Keratinocyte (primary cell): ENCODE measurements at regions not wholly inside any gene's neighbourhood (a gene's known extent, or its start where the extent isn't known, plus 50 kb on each side); places are given as distances from the start of the nearest gene placed in this dataset.

Experiments used
- DNase-seq: peaks from one replicate; pipeline ENCODE4 v3.0.0-alpha.2; 2011; ENCODE audit warnings: low read depth, missing footprints, low spot score
- FAIRE-seq: peaks from 2 replicates; lab custom pipeline; 2011; peaks lifted over from hg19 to GRCh38; lab: Jason Lieb, UNC
- H2AFZ ChIP-seq: 2 replicates; pipeline ENCODE4 v1.6.0; 2012; ENCODE audit warnings: low read length, control low read depth, inconsistent platforms; ENCODE audit not compliant: control insufficient read depth
- H3K27ac ChIP-seq: 2 replicates; pipeline ENCODE4 v1.5.1; 2011; ENCODE audit warnings: low read length; ENCODE audit not compliant: control insufficient read depth, insufficient read depth
- H3K27me3 ChIP-seq: 3 replicates; pipeline ENCODE4 v1.6.0; 2011; ENCODE audit warnings: low read length; ENCODE audit not compliant: control insufficient read depth, insufficient read depth; ENCODE audit errors: extremely low read depth
- H3K36me3 ChIP-seq, 2 experiments: 2 replicates in 1 of 2; 3 replicates in 1 of 2; pipeline ENCODE4 v1.5.1; 2011; ENCODE audit warnings: low read length in 2 of 2, mild to moderate bottlenecking in 1 of 2; ENCODE audit not compliant: control insufficient read depth in 2 of 2, insufficient read depth in 2 of 2; ENCODE audit errors: extremely low read depth in 1 of 2
- H3K4me1 ChIP-seq: 3 replicates; pipeline ENCODE4 v1.5.1; 2011; ENCODE audit warnings: low read length; ENCODE audit not compliant: control insufficient read depth, insufficient read depth; ENCODE audit errors: extremely low read depth
- H3K4me2 ChIP-seq: 3 replicates; pipeline ENCODE4 v1.6.0; 2011; ENCODE audit warnings: low read depth, low read length; ENCODE audit not compliant: control insufficient read depth, insufficient read depth; ENCODE audit errors: extremely low read depth
- H3K4me3 ChIP-seq, 3 experiments: fragments of 200-600 bp in 1 of 3; sonication (generic) in 1 of 3; 2 replicates in 2 of 3; 3 replicates in 1 of 3; pipeline ENCODE4 v1.5.1; 2011 to 2016; ENCODE audit warnings: low read length in 3 of 3, mild to moderate bottlenecking in 3 of 3, control low read depth in 2 of 3, inconsistent platforms in 1 of 3, low read depth in 1 of 3, mixed read lengths in 1 of 3, mixed run types in 1 of 3, moderate library complexity in 1 of 3; ENCODE audit not compliant: control insufficient read depth in 2 of 3, insufficient read depth in 2 of 3; ENCODE audit errors: extremely low read depth in 1 of 3
- H3K79me2 ChIP-seq: 2 replicates; pipeline ENCODE4 v1.6.0; 2012; ENCODE audit warnings: low read length; ENCODE audit not compliant: control insufficient read depth, insufficient read depth
- H3K9ac ChIP-seq: 3 replicates; pipeline ENCODE4 v1.6.0; 2011; ENCODE audit warnings: low read length; ENCODE audit not compliant: control insufficient read depth, insufficient read depth; ENCODE audit errors: extremely low read depth
- H3K9me1 ChIP-seq: 3 replicates; pipeline ENCODE4 v1.6.0; 2011; ENCODE audit warnings: low read length; ENCODE audit not compliant: control insufficient read depth, insufficient read depth; ENCODE audit errors: extremely low read depth
- H3K9me3 ChIP-seq: 2 replicates; pipeline ENCODE4 v1.5.1; 2012; ENCODE audit warnings: low read depth, low read length; ENCODE audit not compliant: control insufficient read depth
- H4K20me1 ChIP-seq: 3 replicates; pipeline ENCODE4 v1.6.0; 2011; ENCODE audit warnings: low read length; ENCODE audit not compliant: control insufficient read depth, insufficient read depth; ENCODE audit errors: extremely low read depth
- CTCF ChIP-seq, 3 experiments: IDR thresholded peaks in 1 of 3; conservative IDR thresholded peaks in 1 of 3; optimal IDR thresholded peaks in 1 of 3; 2 replicates in 2 of 3; 3 replicates in 1 of 3; pipeline versions ENCODE3 to v1.5.1; 2011; ENCODE audit warnings: low read length in 3 of 3, mild to moderate bottlenecking in 3 of 3, moderate library complexity in 2 of 3, control low read depth in 1 of 3, inconsistent platforms in 1 of 3; ENCODE audit not compliant: insufficient read depth in 2 of 3; ENCODE audit errors: extremely low read depth in 1 of 3
- EZH2 ChIP-seq: IDR thresholded peaks from one replicate; pipeline ENCODE4 v1.6.1; 2012; ENCODE audit warnings: inconsistent platforms, mild to moderate bottlenecking, low read length, moderate library complexity
- dilution Hi-C: fragments of 300-500 bp; cut with MboI; formaldehyde crosslinking; loops from one replicate; pipeline ENCODE4 v1.7.0; 2020; ENCODE audit warnings: low sequenced_read_pairs; ENCODE audit not compliant: extremely low pct_ligation_motif_present

- dilution Hi-C loops = no loop called here
- Histone ChIP-seq H3K27me3 (peaks cover 3% of the 10 kb centered on the region), H3K27ac (no peak overlapping the region), H3K36me3 (no peaks in the 10 kb centered on the region), H3K79me2 (no peaks in the 10 kb centered on the region), H3K9me3 (no peaks in the 10 kb centered on the region), H3K9ac (no peak overlapping the region), H2AFZ (no peak overlapping the region), H3K9me1 (no peaks in the 10 kb centered on the region), H4K20me1 (no peaks in the 10 kb centered on the region), H3K4me3 (no peak overlapping the region), H3K4me1 (no peaks in the 10 kb centered on the region), H3K4me2 (no peak overlapping the region)
- FAIRE-seq = no peak
- no peak for TF ChIP-seq EZH2
- no peak for TF ChIP-seq CTCF (optimal IDR thresholded peaks at IDR 0.05 in 1 of 3, IDR thresholded peaks at IDR 0.05 in 1 of 3, conservative IDR thresholded peaks at IDR 0.05 in 1 of 3; ENCODE audit: extremely low read depth in 1 of 3, insufficient read depth in 2 of 3, low read length in 3 of 3)
- DNase-seq = no peak
Measured at GRCh38 chr16:66146798-66147197, 219.7 kb upstream of the CDH5 start.

- FAIRE-seq (no peak), DNase-seq (no peak)
- Histone ChIP-seq H2AFZ (no peak overlapping the region), H3K27me3 (peaks cover 3% of the 10 kb centered on the region), H3K9me1 (no peaks in the 10 kb centered on the region), H3K4me1 (no peaks in the 10 kb centered on the region), H3K4me3 (no peak overlapping the region), H3K9ac (no peak overlapping the region), H3K36me3 (no peaks in the 10 kb centered on the region), H3K9me3 (no peaks in the 10 kb centered on the region), H3K27ac (no peak overlapping the region), H3K79me2 (no peaks in the 10 kb centered on the region), H4K20me1 (no peaks in the 10 kb centered on the region), H3K4me2 (no peak overlapping the region)
- dilution Hi-C loops = no loop called here
- TF ChIP-seq EZH2 = no peak
- no peak for TF ChIP-seq CTCF (optimal IDR thresholded peaks at IDR 0.05 in 1 of 3, IDR thresholded peaks at IDR 0.05 in 1 of 3, conservative IDR thresholded peaks at IDR 0.05 in 1 of 3; ENCODE audit: extremely low read depth in 1 of 3, insufficient read depth in 2 of 3, low read length in 3 of 3)
Measured at GRCh38 chr16:66144641-66145040, 221.8 kb upstream of the CDH5 start.
